Heart right ventricle (tissue), 16 donors: ENCODE measurements at regions not wholly inside any gene's neighbourhood (a gene's known extent, or its start where the extent isn't known, plus 50 kb on each side); places are given as distances from the start of the nearest gene placed in this dataset.

ENCODE experiments used
- ATAC-seq, 8 donors: fragments of 200-7000 bp; cut with Tn5 transposase; one replicate each; pipeline ENCODE4 v1.9.1; 2020; ENCODE audit warnings: mild to moderate bottlenecking in 8 of 8, moderate library complexity in 8 of 8, moderate number of reproducible peaks in 1 of 8
- DNase-seq, 2 donors: peaks; one replicate each; pipeline ENCODE4 v3.0.0-alpha.2; 2020
- H3K27ac ChIP-seq, 10 donors: fragments of 200-600 bp; sonication (generic) in 2 of 10; one replicate each; pipeline versions ENCODE4 v1.5.0 to v1.8.0; 2020 to 2022; ENCODE audit warnings: mild to moderate bottlenecking in 3 of 10
- H3K27me3 ChIP-seq, 7 donors: fragments of 200-600 bp; one replicate each; pipeline ENCODE4 v1.8.0; 2021 to 2022; ENCODE audit warnings: mild to moderate bottlenecking in 2 of 7
- H3K36me3 ChIP-seq, 9 donors: fragments of 200-600 bp; sonication (generic) in 1 of 9; one replicate each; pipeline versions ENCODE4 v1.5.0 to v1.8.0; 2020 to 2022; ENCODE audit warnings: mild to moderate bottlenecking in 2 of 9
- H3K4me1 ChIP-seq, 9 donors: fragments of 200-600 bp; sonication (generic) in 1 of 9; one replicate each; pipeline versions ENCODE4 v1.5.0 to v1.8.0; 2020 to 2022; ENCODE audit warnings: mild to moderate bottlenecking in 4 of 9
- H3K4me3 ChIP-seq, 10 donors: fragments of 200-600 bp; sonication (generic) in 2 of 10; one replicate each; pipeline versions ENCODE4 v1.5.0 to v1.8.0; 2020 to 2022; ENCODE audit warnings: mild to moderate bottlenecking in 7 of 10, moderate library complexity in 2 of 10
- H3K9me3 ChIP-seq, 11 donors: fragments of 200-600 bp in 10 of 11; sonication (generic) in 2 of 11; one replicate each; pipeline versions ENCODE4 v1.5.0 to v1.8.0; 2013 to 2022; ENCODE audit warnings: mild to moderate bottlenecking in 2 of 11, control low read depth in 1 of 11, moderate library complexity in 1 of 11
- CTCF ChIP-seq, 9 donors: fragments of 200-600 bp; sonication (generic) in 2 of 9; IDR thresholded peaks; one replicate each; pipeline versions ENCODE4 v1.5.0 to v1.8.0; 2021 to 2022; ENCODE audit warnings: antibody characterized with exemption in 9 of 9, mild to moderate bottlenecking in 5 of 9, moderate library complexity in 1 of 9
- WGBS, 2 donors: extraction: QIAGEN DNeasy Blood & Tissue Kit; methylation state at CpG; one replicate each; pipeline ENCODE4 v1.1.7; 2013; ENCODE audit warnings: inconsistent platforms in 1 of 2; 5-methylcytosine and 5-hydroxymethylcytosine counted together
- intact Hi-C, 10 donors: fragments of 100-400 bp; cut with DNase I; formaldehyde crosslinking; loops; one replicate each; pipeline versions ENCODE4 v1.11.1 to v1.14.2; 2022
- donor health status: Arrhythmogenic right ventricular cardiomyopathy.
- donor health status: ischemic (EF 13 %, LVEDD 7.1; RV severe dilation, severe dysfunction).
- donor health status: healthy with polysubstance abuse.
- donor health status: DM: no; HTN: yes; CAD: no.
- donor health status: DM: no; HTN: no; CAD: no.
- donor health status: ischemic (EF 25% LVEDD 6.9; RV normal size, moderate dysfunction).
- donor health status: ischemic (EF 25% LVEDD 5.7; RV mildly dilated, moderate dysfunction).
- donor health status: healthy.
- donor health status: DM: yes; HTN: yes; CAD: no.
- donor health status: Ischemic cardiomyopathy.
- donor health status: ischemic (EF 35%, LVEDD 5.7; RV mildly dilated, moderate dysfunction).
- donor health status: nonischemic (EF 11% LVEDD 7.7; RV severe dilation, severe dysfunction).
- donor health status: DM: yes; HTN: yes; CAD: no.
- donor health status: PGD.
- donor health status: ischemic (EF 29% LVEDD 5.4; RV normal size, mild dysfunction).
- donor health status: nonischemic (EF 23%, LVEDD 6.1; RV moderate dilation, normal function).

- H3K4me3 ChIP-seq: no peak overlapping the region
- intact Hi-C loops: no loop called here
- H3K27me3 ChIP-seq: no peaks in the 10 kb centered on the region
- no peak overlapping the region for H3K27ac ChIP-seq
- H3K36me3 ChIP-seq: no peaks in the 10 kb centered on the region
- no peaks in the 10 kb centered on the region for H3K4me1 ChIP-seq
- no peaks in the 10 kb centered on the region for H3K9me3 ChIP-seq
- DNase-seq (no peak), ATAC-seq (no peak)
- TF ChIP-seq CTCF (IDR thresholded peaks at IDR 0.05): no peak
Measured at GRCh38 chr7:19970514-19970913, 197.1 kb upstream of the TMEM196 start.

- Histone ChIP-seq H3K4me1 (no peaks in the 10 kb centered on the region), H3K27me3 (no peaks in the 10 kb centered on the region), H3K4me3 (no peak overlapping the region), H3K27ac (no peak overlapping the region), H3K9me3 (no peaks in the 10 kb centered on the region), H3K36me3 (no peaks in the 10 kb centered on the region)
- no peak for TF ChIP-seq CTCF (IDR thresholded peaks at IDR 0.05)
- 29 to 32% methylated on average over 4 of the region's 4 CpGs for WGBS, 2 donors
- ATAC-seq (no peak), DNase-seq (no peak)
- intact Hi-C loops: no loop called here
Measured at GRCh38 chr7:19969859-19970493, 196.6 kb upstream of the TMEM196 start.

- Histone ChIP-seq H3K4me1 (peaks cover 0 to 6% (median 0%) of the 10 kb centered on the region in 9 donors), H3K27ac (peak overlapping the region in 1 of 10 donors; percentile 43), H3K4me3 (no peak overlapping the region), H3K9me3 (no peaks in the 10 kb centered on the region), H3K36me3 (no peaks in the 10 kb centered on the region), H3K27me3 (no peaks in the 10 kb centered on the region)
- DNase-seq: no peak
- TF ChIP-seq CTCF (IDR thresholded peaks at IDR 0.05): no peak
- ATAC-seq: peak in 6 of 8 donors; percentile 29 to 69 (median 54)
- intact Hi-C loops: no loop called here
- WGBS, 2 donors: 52 to 53% methylated on average over 2 of the region's 2 CpGs
Measured at GRCh38 chr7:19964246-19964645, 190.8 kb upstream of the TMEM196 start.

GRCh38 chr7:19963695-19964094, 190.3 kb upstream of the TMEM196 start:
- WGBS, 2 donors: 61 to 72% methylated on average over 1 of the region's 1 CpG
- intact Hi-C loops: no loop called here
- Histone ChIP-seq H3K36me3 (no peaks in the 10 kb centered on the region), H3K9me3 (no peaks in the 10 kb centered on the region), H3K27ac (peak overlapping the region in 2 of 10 donors; percentile 17 to 43), H3K4me1 (peaks cover 0 to 6% (median 0%) of the 10 kb centered on the region in 9 donors), H3K4me3 (no peak overlapping the region), H3K27me3 (no peaks in the 10 kb centered on the region)
- TF ChIP-seq CTCF (IDR thresholded peaks at IDR 0.05): no peak
- ATAC-seq: peak in 5 of 8 donors; percentile 30 to 39 (median 38)
- DNase-seq: no peak
